ENCODE measurements at regions not wholly inside any gene's neighbourhood (a gene's known extent, or its start where the extent isn't known, plus 50 kb on each side); places are given as distances from the start of the nearest gene placed in this dataset.

DNA sequence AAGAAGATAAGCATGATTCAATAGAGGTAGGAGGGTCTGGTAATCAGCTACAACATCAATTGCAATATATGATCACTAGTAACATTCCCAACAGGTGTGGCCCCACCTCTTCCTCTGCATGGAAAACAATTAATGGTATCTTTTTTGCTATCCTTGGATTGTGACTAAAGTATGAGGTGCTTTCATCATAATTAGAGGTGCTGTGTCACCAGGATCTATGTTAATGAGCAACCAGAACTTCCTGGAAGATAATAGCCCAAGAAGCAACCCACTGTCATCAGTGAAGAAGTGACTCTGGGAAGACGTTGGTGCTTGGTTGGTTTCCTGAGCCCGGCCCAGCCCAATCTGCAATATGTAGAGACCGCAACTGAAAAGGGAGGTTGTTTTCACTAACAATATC is 167.2 kb downstream of the SETD4 start:
- no peak for DNase-seq

- DNase-seq, result no peak
Measured at GRCh38 chr21:35886887-35887286, 173.4 kb downstream of the SETD4 start.

DNA sequence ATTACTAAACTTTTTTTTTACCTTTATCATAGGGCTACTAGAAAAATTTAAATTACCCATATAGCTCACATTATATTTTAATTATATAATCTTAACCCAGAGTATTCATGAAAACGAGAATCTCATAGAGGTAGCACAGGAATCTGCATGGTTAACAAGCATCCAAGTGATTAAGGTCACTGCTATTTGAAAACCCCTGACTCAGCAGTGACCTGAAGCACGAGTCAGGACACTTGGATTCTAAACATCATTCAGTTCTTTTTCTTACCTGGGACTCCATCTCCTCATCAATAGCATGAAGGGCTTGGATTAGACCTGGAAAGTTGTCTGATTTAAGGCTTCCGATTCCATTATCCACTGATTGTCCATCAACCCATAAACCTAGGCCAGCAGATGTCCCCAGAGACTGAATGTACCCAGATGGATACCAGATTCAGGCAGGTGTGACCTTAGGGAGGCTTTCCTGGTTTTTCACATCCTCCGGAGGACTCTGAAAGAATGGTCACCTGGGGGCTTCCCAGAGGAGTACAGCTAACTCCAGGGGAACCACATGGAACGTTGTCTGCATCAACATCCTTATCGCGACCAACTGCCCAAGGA is 174.3 kb downstream of the SETD4 start:
- no peak for DNase-seq

DNA sequence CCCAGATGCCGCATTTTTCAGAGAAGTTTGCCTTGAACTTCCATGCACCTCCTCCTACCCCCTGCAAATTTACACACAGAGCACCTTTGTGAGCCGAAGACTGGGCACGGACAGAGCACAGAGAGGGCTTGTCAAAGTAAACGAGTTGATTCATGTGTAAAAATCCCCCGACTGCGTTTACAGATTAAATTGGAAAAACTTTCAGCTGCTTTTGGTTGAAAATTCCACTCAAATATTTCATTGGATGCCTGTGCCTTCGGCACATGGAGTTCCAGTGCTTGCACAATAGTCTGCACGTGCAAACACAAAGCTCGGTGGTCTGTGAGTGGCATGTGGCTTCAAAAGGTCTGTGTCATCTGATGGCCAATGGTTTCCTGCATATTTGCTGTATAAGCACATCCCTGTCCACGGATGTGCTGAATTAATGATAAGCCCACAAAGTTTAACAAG is 177.5 kb downstream of the SETD4 start:
- DNase-seq, result no peak

- no peak for DNase-seq
Measured at GRCh38 chr21:35873441-35873840, 186.9 kb downstream of the SETD4 start.

DNA sequence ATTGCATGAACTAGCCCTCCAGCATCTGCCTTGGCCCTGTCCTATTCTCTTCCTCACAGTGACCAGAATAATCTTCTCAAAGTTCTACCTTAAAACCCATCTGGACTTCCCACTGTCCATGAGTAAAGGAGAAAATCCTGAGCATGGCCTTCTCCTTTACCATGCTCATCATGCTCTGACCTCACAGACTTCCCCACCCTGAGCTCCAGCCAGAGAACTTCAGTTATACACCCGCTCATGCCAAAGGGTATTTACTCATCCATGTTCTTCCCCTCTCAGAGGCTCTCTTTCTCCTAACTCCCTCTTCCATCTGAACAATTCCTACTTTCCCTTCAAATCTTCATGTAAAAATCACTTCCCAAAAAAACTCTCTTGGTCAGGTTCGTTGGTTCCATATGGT is 188.4 kb downstream of the SETD4 start:
- DNase-seq, result no peak

GRCh38 chr21:35868869-35869223 is 191.5 kb downstream of the SETD4 start:
- DNase-seq, result no peak

- DNase-seq, result no peak
Measured at GRCh38 chr21:35868005-35868868, 192.1 kb downstream of the SETD4 start.

DNA sequence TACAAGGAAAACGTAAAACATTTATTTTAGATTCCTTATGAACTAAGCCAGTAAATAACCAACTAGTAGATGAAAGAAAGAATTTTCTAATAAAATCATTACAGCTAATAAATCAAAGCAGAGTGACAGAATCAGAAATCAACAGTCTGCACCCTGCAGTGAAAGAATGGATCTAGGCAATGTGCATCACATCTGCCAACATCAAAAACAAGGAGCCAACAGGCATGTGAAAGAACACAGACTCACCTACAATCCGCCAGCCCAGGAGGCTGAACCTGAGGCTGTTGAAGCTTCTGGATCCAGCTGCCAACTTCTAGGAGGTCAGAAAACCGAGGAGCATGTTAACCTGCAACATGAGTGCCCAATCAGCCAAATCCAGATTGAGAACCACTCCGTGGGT is 196.3 kb downstream of the SETD4 start:
- DNase-seq, result no peak

DNA sequence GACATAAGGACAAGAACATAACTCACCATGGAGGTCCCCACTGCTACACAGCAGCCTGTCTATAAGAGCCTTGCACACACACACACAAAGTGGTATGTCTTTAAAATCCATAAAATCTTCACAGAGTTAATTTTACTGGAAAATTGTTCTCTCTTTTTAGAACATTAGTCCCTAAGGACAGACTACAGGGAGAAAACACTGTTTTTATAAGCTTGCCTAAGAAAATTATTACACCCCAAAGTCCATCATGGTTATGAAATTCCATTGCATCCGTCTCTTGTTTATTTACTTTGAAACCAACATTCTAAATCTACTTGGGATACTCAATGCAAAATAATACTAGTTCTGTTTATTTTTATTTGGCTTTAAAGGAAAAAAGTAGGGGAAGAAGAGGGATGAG is 197.4 kb downstream of the SETD4 start:
- DNase-seq, result no peak

DNA sequence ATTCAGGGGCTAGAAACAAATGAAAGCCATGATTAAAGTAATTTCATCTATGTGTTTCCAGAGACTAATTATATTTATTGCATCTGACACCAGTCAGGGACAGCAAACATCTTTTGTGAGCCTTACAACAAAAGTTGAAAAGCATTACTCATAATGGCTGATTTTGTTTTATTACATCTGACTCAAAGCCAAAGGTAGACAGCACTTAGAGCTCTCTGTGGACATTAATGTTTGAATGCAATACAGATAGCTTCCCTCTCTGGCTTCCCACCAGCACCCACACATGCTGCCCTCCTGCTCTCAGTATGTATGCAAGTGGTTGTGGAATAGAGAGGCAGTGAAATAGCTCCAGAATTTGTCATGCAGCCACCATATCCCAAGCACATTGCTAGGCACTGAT is 198.7 kb downstream of the SETD4 start:
- no peak for DNase-seq

DNA sequence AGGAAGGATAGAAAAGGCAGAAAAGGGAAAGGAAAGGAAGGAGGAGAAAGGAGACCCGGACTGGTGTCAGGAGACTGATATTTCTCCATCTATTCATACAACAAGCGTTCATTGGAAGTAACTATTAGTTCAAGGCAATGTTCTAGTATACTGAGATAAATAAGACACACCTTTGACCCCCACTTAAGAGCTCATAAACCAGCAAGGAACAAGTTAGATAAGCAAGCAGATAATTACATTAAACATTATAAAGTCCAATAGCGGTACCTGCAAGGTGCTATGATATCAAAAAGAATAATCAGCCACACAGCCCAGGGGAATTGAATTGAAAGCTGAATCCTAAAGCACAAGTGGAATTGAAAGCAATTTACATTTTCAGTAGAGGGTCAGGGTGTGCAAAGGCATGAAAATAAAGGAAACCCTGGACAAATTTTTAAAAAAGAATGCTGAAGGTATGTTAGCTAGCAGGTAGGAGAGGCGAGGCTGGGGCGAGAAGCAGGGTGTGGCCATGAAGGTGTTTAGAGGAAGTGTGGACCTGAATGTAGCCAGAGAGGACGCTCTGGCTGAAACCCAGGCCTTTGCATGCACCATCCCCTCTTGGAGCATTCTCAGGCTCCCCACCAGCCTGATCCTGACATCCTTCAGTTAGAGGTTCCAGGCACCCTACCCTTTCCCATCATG is 200.0 kb downstream of the SETD4 start:
- DNase-seq, result no peak

DNA sequence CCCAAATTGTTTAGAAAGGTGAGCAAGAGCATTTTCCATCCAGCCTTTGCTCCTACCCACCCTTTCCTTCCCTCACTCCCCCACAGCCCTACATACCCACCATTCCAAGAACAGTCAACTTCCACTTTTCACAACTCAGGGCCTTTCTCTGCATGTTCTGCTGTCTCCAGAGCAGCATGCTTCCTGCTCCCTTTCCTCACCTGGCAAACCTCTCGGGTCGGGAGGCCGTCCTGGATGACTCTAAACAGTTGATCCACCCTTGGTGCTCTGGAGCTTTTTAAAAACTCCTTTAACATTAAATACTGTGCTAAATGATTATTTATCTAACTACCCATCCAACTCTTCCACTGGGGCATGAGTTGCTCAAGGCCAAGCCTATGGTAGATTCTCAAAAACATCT is 200.6 kb downstream of the SETD4 start:
- no peak for DNase-seq

DNA sequence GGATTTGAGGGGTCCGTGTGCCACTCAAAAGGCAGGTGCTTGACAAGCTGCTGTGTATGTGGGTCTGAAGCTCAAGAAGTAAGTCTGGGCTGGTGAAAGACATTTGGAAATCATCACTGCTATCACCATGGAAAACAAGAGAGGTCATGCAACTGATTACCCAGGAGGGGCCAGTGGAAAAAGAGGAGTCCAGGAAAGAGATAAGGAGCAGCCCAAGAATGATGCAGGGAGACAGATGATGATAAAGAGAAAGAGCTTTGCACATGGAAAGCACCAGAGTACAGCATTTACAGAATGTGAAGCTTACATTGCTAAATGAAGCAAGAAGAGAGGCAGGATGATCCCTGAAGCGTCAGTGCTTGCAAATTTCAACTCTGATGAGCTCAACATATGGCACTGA is 203.2 kb downstream of the SETD4 start:
- DNase-seq, result no peak

GRCh38 chr21:35855484-35855883 is 204.8 kb downstream of the SETD4 start:
- DNase-seq, result no peak

- DNase-seq, result no peak
Measured at GRCh38 chr21:35854281-35854680, 206.0 kb downstream of the SETD4 start.

DNA sequence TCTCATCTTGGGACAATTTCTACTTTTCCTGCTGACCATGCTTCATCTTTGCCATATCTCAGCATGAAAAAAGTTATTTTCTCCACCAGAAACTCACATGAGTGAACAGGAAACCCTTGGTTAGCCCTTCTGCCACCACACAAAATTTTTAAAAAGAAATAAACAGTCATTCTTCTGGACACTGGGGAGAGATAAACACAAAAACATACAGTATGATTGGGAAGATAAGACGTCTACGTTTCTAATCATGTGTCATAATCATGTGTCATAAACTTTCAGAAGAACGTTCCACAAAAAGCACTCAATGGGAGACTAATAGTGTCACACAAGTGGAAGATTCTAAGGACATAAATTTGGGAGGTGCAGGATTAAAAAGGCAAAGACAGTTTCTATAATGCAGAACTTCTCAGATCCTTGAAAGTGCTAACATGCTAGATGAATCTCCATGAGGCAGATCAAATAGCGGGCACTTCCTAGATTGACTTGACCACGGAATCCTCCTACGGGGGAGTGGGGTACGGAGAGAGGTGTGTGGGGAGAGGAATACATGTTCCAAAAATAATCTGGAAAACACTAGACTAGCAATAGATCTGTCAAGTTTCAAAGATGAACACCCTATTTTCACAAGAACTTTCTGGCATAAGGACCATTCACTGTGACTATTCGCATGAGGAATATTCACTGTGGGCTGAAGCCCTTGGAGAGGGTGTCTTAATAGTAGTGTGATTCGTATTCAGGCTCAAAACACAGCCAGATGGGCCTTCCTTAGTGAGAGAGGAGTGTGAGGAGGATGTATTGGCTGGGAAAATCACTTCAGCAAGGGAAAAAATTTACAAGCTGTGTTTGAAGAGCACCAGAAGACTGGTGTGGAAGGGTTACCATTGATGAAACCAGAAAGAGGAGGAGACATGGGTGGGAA is 206.7 kb downstream of the SETD4 start:
- DNase-seq, result no peak

DNA sequence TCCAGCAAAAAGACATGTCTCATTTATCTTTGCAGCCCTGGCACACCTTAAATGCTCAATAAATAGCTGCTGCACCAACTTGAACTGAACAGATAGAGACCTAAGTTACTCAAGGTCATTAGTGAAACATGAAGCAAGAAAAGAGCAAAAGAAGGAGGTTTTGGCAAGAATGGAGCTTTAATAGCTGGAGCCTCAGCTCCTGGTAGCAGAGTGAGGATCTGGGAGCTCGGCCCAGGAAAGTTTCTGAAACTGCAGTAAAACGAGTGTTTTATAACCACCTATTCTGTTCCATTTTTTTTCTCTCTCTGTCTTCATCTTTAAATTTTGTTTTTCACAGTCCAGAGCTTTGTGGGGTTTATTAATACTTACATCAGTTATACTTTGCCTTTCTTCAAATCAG is 207.5 kb downstream of the SETD4 start:
- DNase-seq, result no peak

GRCh38 chr21:35850542-35851103 is 209.7 kb downstream of the SETD4 start:
- DNase-seq, result no peak

- no peak for DNase-seq
Measured at GRCh38 chr21:35850029-35850428, 210.3 kb downstream of the SETD4 start.

DNA sequence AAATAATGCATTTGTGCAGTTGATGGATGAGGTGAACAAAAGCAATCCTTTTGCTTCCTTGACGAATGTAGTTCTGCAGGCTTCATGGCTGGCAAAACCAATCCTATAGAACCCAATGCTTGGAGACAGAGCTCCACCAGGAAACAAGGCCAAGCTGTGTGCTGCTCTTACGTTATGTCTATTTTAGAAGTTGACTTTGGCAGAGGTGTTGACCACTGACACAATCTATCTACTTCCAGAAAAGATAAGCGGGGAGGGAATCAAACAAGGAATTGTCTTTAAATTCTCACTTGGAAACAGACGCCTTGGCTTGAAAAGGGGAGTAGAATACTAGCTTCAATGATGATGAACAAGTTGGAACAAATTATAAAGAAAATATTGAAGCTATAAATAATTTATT is 211.2 kb downstream of the SETD4 start:
- no peak for DNase-seq

- no peak for DNase-seq
Measured at GRCh38 chr21:35843911-35844667, 216.2 kb downstream of the SETD4 start.
